ENCODE measurements at regions not wholly inside any gene's neighbourhood (a gene's known extent, or its start where the extent isn't known, plus 50 kb on each side); places are given as distances from the start of the nearest gene placed in this dataset.

GRCh38 chr2:128970332-128971116 is 651.9 kb upstream of the HS6ST1 start:
- Histone ChIP-seq H3K27me3 (ENCODE audit: insufficient read depth, low read depth) (no peaks in the 10 kb centered on the region), H3K36me3 (ENCODE audit: insufficient read depth) (no peaks in the 10 kb centered on the region), H4K20me1 (ENCODE audit: insufficient read depth) (no peaks in the 10 kb centered on the region), H3K4me1 (ENCODE audit: low read depth, poor library complexity, severe bottlenecking) (no peaks in the 10 kb centered on the region), H3K79me2 (ENCODE audit: insufficient read depth, low read depth) (no peaks in the 10 kb centered on the region), H3K4me2 (no peak overlapping the region), H3K27ac (no peak overlapping the region), H3K4me3 (IDR thresholded peaks at IDR 0.05; ENCODE audit: insufficient read depth, low read depth, low read length) (no peak overlapping the region), H3K9ac (no peak overlapping the region), H2AFZ (ENCODE audit: low read depth) (no peak overlapping the region)
- no peak for TF ChIP-seq CTCF (conservative IDR thresholded peaks at IDR 0.05; ENCODE audit: low read depth, low read length)

- no peak for TF ChIP-seq CTCF (conservative IDR thresholded peaks at IDR 0.05; ENCODE audit: low read depth, low read length)
- Histone ChIP-seq H3K9ac (no peak overlapping the region), H4K20me1 (ENCODE audit: insufficient read depth) (no peaks in the 10 kb centered on the region), H3K4me1 (ENCODE audit: low read depth, poor library complexity, severe bottlenecking) (no peaks in the 10 kb centered on the region), H3K4me3 (IDR thresholded peaks at IDR 0.05; ENCODE audit: insufficient read depth, low read depth, low read length) (no peak overlapping the region), H3K79me2 (ENCODE audit: insufficient read depth, low read depth) (no peaks in the 10 kb centered on the region), H3K27ac (no peak overlapping the region), H3K27me3 (ENCODE audit: insufficient read depth, low read depth) (no peaks in the 10 kb centered on the region), H2AFZ (ENCODE audit: low read depth) (no peak overlapping the region), H3K36me3 (ENCODE audit: insufficient read depth) (no peaks in the 10 kb centered on the region), H3K4me2 (no peak overlapping the region)
Measured at GRCh38 chr2:128973566-128973965, 654.9 kb upstream of the HS6ST1 start.

GRCh38 chr2:128978212-128978611 is 659.5 kb upstream of the HS6ST1 start:
- Histone ChIP-seq H3K9ac (no peak overlapping the region), H3K79me2 (ENCODE audit: insufficient read depth, low read depth) (no peaks in the 10 kb centered on the region), H3K4me2 (no peak overlapping the region)

GRCh38 chr2:128979182-128979581 is 660.5 kb upstream of the HS6ST1 start:
- H3K27ac ChIP-seq = no peak overlapping the region
- H3K27me3 ChIP-seq (ENCODE audit: insufficient read depth, low read depth) = no peaks in the 10 kb centered on the region
- H3K4me3 ChIP-seq (IDR thresholded peaks at IDR 0.05; ENCODE audit: insufficient read depth, low read depth, low read length) = no peak overlapping the region
- H3K79me2 ChIP-seq (ENCODE audit: insufficient read depth, low read depth) = no peaks in the 10 kb centered on the region
- no peak overlapping the region for H3K9ac ChIP-seq
- H3K4me1 ChIP-seq (ENCODE audit: low read depth, poor library complexity, severe bottlenecking) = no peaks in the 10 kb centered on the region
- no peak overlapping the region for H3K4me2 ChIP-seq
- H3K36me3 ChIP-seq (ENCODE audit: insufficient read depth) = no peaks in the 10 kb centered on the region
- H2AFZ ChIP-seq (ENCODE audit: low read depth) = no peak overlapping the region
- TF ChIP-seq CTCF (conservative IDR thresholded peaks at IDR 0.05; ENCODE audit: low read depth, low read length) = no peak
- H4K20me1 ChIP-seq (ENCODE audit: insufficient read depth) = no peaks in the 10 kb centered on the region

More at GRCh38 chr2:128978212-128978611, 659.5 kb upstream of the HS6ST1 start:
- H3K36me3 ChIP-seq (ENCODE audit: insufficient read depth) = no peaks in the 10 kb centered on the region
- no peak overlapping the region for H3K4me3 ChIP-seq (IDR thresholded peaks at IDR 0.05; ENCODE audit: insufficient read depth, low read depth, low read length)
- TF ChIP-seq CTCF (conservative IDR thresholded peaks at IDR 0.05; ENCODE audit: low read depth, low read length) = no peak
- no peaks in the 10 kb centered on the region for H4K20me1 ChIP-seq (ENCODE audit: insufficient read depth)
- H3K27ac ChIP-seq = no peak overlapping the region
- H2AFZ ChIP-seq (ENCODE audit: low read depth) = no peak overlapping the region
- no peaks in the 10 kb centered on the region for H3K27me3 ChIP-seq (ENCODE audit: insufficient read depth, low read depth)
- no peaks in the 10 kb centered on the region for H3K4me1 ChIP-seq (ENCODE audit: low read depth, poor library complexity, severe bottlenecking)

Measured in KMS-11 (cell line).